H9 (cell line): ENCODE measurements at regions not wholly inside any gene's neighbourhood (a gene's known extent, or its start where the extent isn't known, plus 50 kb on each side); places are given as distances from the start of the nearest gene placed in this dataset.

Experiments used
- DNase-seq: peaks from one replicate; pipeline ENCODE4 v3.0.0-alpha.2; 2017
- H2AFZ ChIP-seq: one replicate; pipeline ENCODE4 v1.6.1; 2013; ENCODE audit warnings: mild to moderate bottlenecking, low read length, control low read depth, moderate library complexity
- H2AK5ac ChIP-seq: 2 replicates; pipeline ENCODE4 v1.6.1; 2013; ENCODE audit warnings: low read length, control low read depth, mixed read lengths; ENCODE audit not compliant: insufficient read length
- H2BK120ac ChIP-seq: one replicate; pipeline ENCODE4 v1.6.1; 2013; ENCODE audit warnings: low read depth, mild to moderate bottlenecking, low read length, control low read depth, inconsistent platforms; ENCODE audit not compliant: poor library complexity, severe bottlenecking
- H2BK12ac ChIP-seq: 2 replicates; pipeline ENCODE4 v1.6.1; 2013; ENCODE audit warnings: low read length, control low read depth, mixed read lengths, low read depth; ENCODE audit not compliant: insufficient read length
- H2BK15ac ChIP-seq: 2 replicates; pipeline ENCODE4 v1.6.1; 2013; ENCODE audit warnings: low read depth, low read length, control low read depth
- H2BK20ac ChIP-seq: one replicate; pipeline ENCODE4 v1.6.1; 2013; ENCODE audit warnings: low read depth, mild to moderate bottlenecking, low read length, control low read depth, inconsistent platforms; ENCODE audit not compliant: poor library complexity, severe bottlenecking
- H2BK5ac ChIP-seq: 2 replicates; pipeline ENCODE4 v1.6.1; 2013; ENCODE audit warnings: low read length, control low read depth, mixed read lengths; ENCODE audit not compliant: insufficient read length
- H3K14ac ChIP-seq: 2 replicates; pipeline ENCODE4 v1.6.1; 2013; ENCODE audit warnings: low read length, control low read depth; ENCODE audit not compliant: insufficient read depth
- H3K18ac ChIP-seq: 2 replicates; pipeline ENCODE4 v1.6.1; 2013; ENCODE audit warnings: low read depth, mild to moderate bottlenecking, mixed read lengths, low read length, control low read depth; ENCODE audit not compliant: insufficient read length
- H3K23ac ChIP-seq: 2 replicates; pipeline ENCODE4 v1.6.1; 2013; ENCODE audit warnings: low read length, control low read depth, mixed read lengths, low read depth; ENCODE audit not compliant: insufficient read length
- H3K23me2 ChIP-seq: 2 replicates; pipeline ENCODE4 v1.6.1; 2013; ENCODE audit warnings: low read depth, mild to moderate bottlenecking, mixed read lengths, low read length, control low read depth; ENCODE audit not compliant: insufficient read length, poor library complexity, severe bottlenecking
- H3K27ac ChIP-seq: 2 replicates; pipeline ENCODE4 v1.5.1; 2013; ENCODE audit warnings: low read length, control low read depth, mixed read lengths, low read depth; ENCODE audit not compliant: insufficient read length
- H3K27me3 ChIP-seq: 2 replicates; pipeline ENCODE4 v1.6.1; 2013; ENCODE audit warnings: low read length, control low read depth, inconsistent platforms; ENCODE audit not compliant: insufficient read depth
- H3K4ac ChIP-seq: 2 replicates; pipeline ENCODE4 v1.6.1; 2013; ENCODE audit warnings: low read depth, mild to moderate bottlenecking, control low read depth, inconsistent platforms, low read length, moderate library complexity
- H3K4me1 ChIP-seq: 2 replicates; pipeline ENCODE4 v1.6.1; 2013; ENCODE audit warnings: low read length, control low read depth, inconsistent platforms; ENCODE audit not compliant: insufficient read depth
- H3K4me2 ChIP-seq: 2 replicates; pipeline ENCODE4 v1.6.1; 2013; ENCODE audit warnings: low read length, control low read depth, mixed read lengths; ENCODE audit not compliant: insufficient read length, insufficient read depth
- H3K56ac ChIP-seq: 2 replicates; pipeline ENCODE4 v1.6.1; 2013; ENCODE audit warnings: low read depth, mild to moderate bottlenecking, mixed read lengths, low read length, control low read depth; ENCODE audit not compliant: insufficient read length
- H3K79me1 ChIP-seq: 2 replicates; pipeline ENCODE4 v1.6.1; 2013; ENCODE audit warnings: low read depth, mild to moderate bottlenecking, moderate library complexity, low read length, control low read depth, inconsistent platforms; ENCODE audit not compliant: insufficient read depth, poor library complexity, severe bottlenecking
- H3K79me2 ChIP-seq: 2 replicates; pipeline ENCODE4 v1.6.1; 2013; ENCODE audit warnings: low read length, control low read depth, inconsistent platforms; ENCODE audit not compliant: insufficient read depth
- H3K9ac ChIP-seq: 2 replicates; pipeline ENCODE4 v1.6.1; 2013; ENCODE audit warnings: low read length, control low read depth, mixed read lengths; ENCODE audit not compliant: insufficient read length; ENCODE audit errors: extremely low read depth
- H3K9me3 ChIP-seq: one replicate; pipeline ENCODE4 v1.6.1; 2013; ENCODE audit warnings: low read depth, low read length, inconsistent platforms; ENCODE audit not compliant: control insufficient read depth
- H3T11ph ChIP-seq: one replicate; pipeline ENCODE4 v1.6.1; 2013; ENCODE audit warnings: mild to moderate bottlenecking, low read length, control low read depth, inconsistent platforms
- H4K20me1 ChIP-seq: one replicate; pipeline ENCODE4 v1.6.1; 2013; ENCODE audit not compliant: control insufficient read depth, insufficient read length, insufficient read depth
- H4K5ac ChIP-seq: 2 replicates; pipeline ENCODE4 v1.6.1; 2013; ENCODE audit warnings: low read depth, mild to moderate bottlenecking, mixed read lengths, low read length, control low read depth; ENCODE audit not compliant: insufficient read length
- H4K8ac ChIP-seq: replicated peaks from 2 replicates; pipeline ENCODE4 v1.6.1; 2013; ENCODE audit warnings: low read length, control low read depth, mixed read lengths, low read depth; ENCODE audit not compliant: insufficient read length
- H4K91ac ChIP-seq: 2 replicates; pipeline ENCODE4 v1.6.1; 2013; ENCODE audit warnings: low read depth, mild to moderate bottlenecking, moderate library complexity, mixed read lengths, low read length, control low read depth; ENCODE audit not compliant: insufficient read length
- H3K27ac Mint-ChIP-seq, 3 experiments: 2 replicates in 2 of 3; 3 replicates in 1 of 3; pipeline ENCODE4 v1.8.0; 2020 to 2021; ENCODE audit warnings: mixed read lengths in 3 of 3, mild to moderate bottlenecking in 1 of 3, moderate library complexity in 1 of 3
- H3K27me3 Mint-ChIP-seq: 2 replicates; pipeline ENCODE4 v1.8.0; 2021; ENCODE audit warnings: low read depth, mild to moderate bottlenecking, moderate library complexity, mixed read lengths
- H3K36me3 Mint-ChIP-seq, 3 experiments: 2 replicates in 2 of 3; 3 replicates in 1 of 3; pipeline ENCODE4 v1.8.0; 2020 to 2021; ENCODE audit warnings: low read depth in 3 of 3, mixed read lengths in 3 of 3; ENCODE audit not compliant: insufficient read depth in 1 of 3
- H3K4me1 Mint-ChIP-seq, 2 experiments: 2 replicates each; pipeline ENCODE4 v1.8.0; 2020; ENCODE audit warnings: mixed read lengths in 2 of 2
- H3K4me3 Mint-ChIP-seq, 2 experiments: 2 replicates in 1 of 2; 3 replicates in 1 of 2; pipeline ENCODE4 v1.8.0; 2020 to 2021; ENCODE audit warnings: mild to moderate bottlenecking in 2 of 2, mixed read lengths in 2 of 2, moderate library complexity in 1 of 2
- H3K9me3 Mint-ChIP-seq, 2 experiments: 2 replicates in 1 of 2; 3 replicates in 1 of 2; pipeline ENCODE4 v1.8.0; 2020; ENCODE audit warnings: mild to moderate bottlenecking in 2 of 2, mixed read lengths in 2 of 2, moderate library complexity in 1 of 2
- WGBS: extraction: QIAGEN DNeasy Blood & Tissue Kit; methylation state at CpG from one replicate; pipeline ENCODE4 v1.1.7; 2013; ENCODE audit warnings: missing lambda C conversion rate, low lambda C conversion rate, mixed read lengths; ENCODE audit not compliant: insufficient read length; ENCODE audit errors: extremely low coverage; 5-methylcytosine and 5-hydroxymethylcytosine counted together
- TF ChIP-seq, protein P1 (sequence below): fragments of 200-600 bp; sonication (generic); conservative IDR thresholded peaks from 3 replicates; pipeline ENCODE4 v1.8.0; 2021; ENCODE audit warnings: antibody characterized with exemption, mild to moderate bottlenecking

DNA sequence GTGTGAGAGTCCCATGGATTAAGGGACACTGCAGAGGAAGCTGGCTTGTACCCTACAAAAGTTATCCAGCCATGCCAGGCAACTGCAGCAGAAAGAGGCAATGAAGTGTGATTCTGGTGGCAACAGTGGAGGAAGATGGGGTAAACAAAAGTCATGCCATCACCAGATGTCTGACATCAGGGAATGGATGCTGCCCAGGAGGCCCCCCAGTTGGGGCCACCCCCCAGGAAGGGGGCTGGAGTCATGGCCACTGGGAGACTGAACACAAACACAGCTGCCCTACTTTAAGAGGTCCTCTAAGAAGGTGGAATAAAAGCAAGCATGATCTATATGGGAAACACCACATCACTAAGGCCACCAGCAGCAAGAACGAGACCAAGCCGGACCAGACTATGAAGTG lies 235.3 kb downstream of the KLF12 start:
- H3K56ac ChIP-seq: no peak overlapping the region
- no peak overlapping the region for H3K4ac ChIP-seq
- no peaks in the 10 kb centered on the region for H3K27me3 ChIP-seq
- H3K23me2 ChIP-seq: no peaks in the 10 kb centered on the region
- H3K9me3 ChIP-seq: no peaks in the 10 kb centered on the region
- Mint-ChIP-seq H3K36me3 (no peaks in the 10 kb centered on the region), H3K9me3 (no peaks in the 10 kb centered on the region), H3K4me3 (no peak overlapping the region), H3K27ac (no peak overlapping the region), H3K4me1 (peaks cover 3 to 5% of the 10 kb centered on the region in 2 experiments; a peak in 1 of 4 replicates), H3K27me3 (peaks cover 14% of the 10 kb centered on the region)
- no peak overlapping the region for H2BK12ac ChIP-seq
- H4K5ac ChIP-seq: no peak overlapping the region
- H4K8ac ChIP-seq: no peak overlapping the region
- no peak overlapping the region for H2AFZ ChIP-seq
- H3K79me1 ChIP-seq: no peaks in the 10 kb centered on the region
- H2AK5ac ChIP-seq: no peak overlapping the region
- no peaks in the 10 kb centered on the region for H3K4me1 ChIP-seq
- no peak overlapping the region for H3K9ac ChIP-seq
- H3K4me2 ChIP-seq: no peak overlapping the region
- H4K20me1 ChIP-seq: no peaks in the 10 kb centered on the region
- H2BK5ac ChIP-seq: no peak overlapping the region
- H2BK120ac ChIP-seq: no peak overlapping the region
- H3K27ac ChIP-seq: no peak overlapping the region
- H3K79me2 ChIP-seq: no peaks in the 10 kb centered on the region
- no peak overlapping the region for H3K18ac ChIP-seq
- no CpG with 5 or more reads among the region's 2 CpGs for WGBS
- no peak for DNase-seq
- H2BK15ac ChIP-seq: no peak overlapping the region
- H3K14ac ChIP-seq: no peak overlapping the region
- no peak overlapping the region for H3K23ac ChIP-seq
- no peak overlapping the region for H3T11ph ChIP-seq
- no peak overlapping the region for H4K91ac ChIP-seq
- TF ChIP-seq, protein P1, sequence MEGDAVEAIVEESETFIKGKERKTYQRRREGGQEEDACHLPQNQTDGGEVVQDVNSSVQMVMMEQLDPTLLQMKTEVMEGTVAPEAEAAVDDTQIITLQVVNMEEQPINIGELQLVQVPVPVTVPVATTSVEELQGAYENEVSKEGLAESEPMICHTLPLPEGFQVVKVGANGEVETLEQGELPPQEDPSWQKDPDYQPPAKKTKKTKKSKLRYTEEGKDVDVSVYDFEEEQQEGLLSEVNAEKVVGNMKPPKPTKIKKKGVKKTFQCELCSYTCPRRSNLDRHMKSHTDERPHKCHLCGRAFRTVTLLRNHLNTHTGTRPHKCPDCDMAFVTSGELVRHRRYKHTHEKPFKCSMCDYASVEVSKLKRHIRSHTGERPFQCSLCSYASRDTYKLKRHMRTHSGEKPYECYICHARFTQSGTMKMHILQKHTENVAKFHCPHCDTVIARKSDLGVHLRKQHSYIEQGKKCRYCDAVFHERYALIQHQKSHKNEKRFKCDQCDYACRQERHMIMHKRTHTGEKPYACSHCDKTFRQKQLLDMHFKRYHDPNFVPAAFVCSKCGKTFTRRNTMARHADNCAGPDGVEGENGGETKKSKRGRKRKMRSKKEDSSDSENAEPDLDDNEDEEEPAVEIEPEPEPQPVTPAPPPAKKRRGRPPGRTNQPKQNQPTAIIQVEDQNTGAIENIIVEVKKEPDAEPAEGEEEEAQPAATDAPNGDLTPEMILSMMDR: no peak
- no peak overlapping the region for H2BK20ac ChIP-seq
